ENCODE measurements at regions not wholly inside any gene's neighbourhood (a gene's known extent, or its start where the extent isn't known, plus 50 kb on each side); places are given as distances from the start of the nearest gene placed in this dataset.

- no peak for DNase-seq (ENCODE audit: low read depth)
Measured at GRCh38 chr6:156562636-156563035, 214.5 kb upstream of the ARID1B start.

GRCh38 chr6:156562019-156562418 lies 215.2 kb upstream of the ARID1B start:
- no peak for DNase-seq (ENCODE audit: low read depth)

GRCh38 chr6:156560476-156560875 lies 216.7 kb upstream of the ARID1B start:
- no peak for DNase-seq (ENCODE audit: low read depth)

- no peak for DNase-seq (ENCODE audit: low read depth)
Measured at GRCh38 chr6:156559162-156559690, 218.0 kb upstream of the ARID1B start.

GRCh38 chr6:156557911-156558259 lies 219.3 kb upstream of the ARID1B start:
- no peak for DNase-seq (ENCODE audit: low read depth)

- DNase-seq (ENCODE audit: low read depth) = no peak
Measured at GRCh38 chr6:156557251-156557910, 219.8 kb upstream of the ARID1B start.

GRCh38 chr6:156556811-156557210 lies 220.4 kb upstream of the ARID1B start:
- DNase-seq (ENCODE audit: low read depth) = no peak

GRCh38 chr6:156555116-156555515 lies 222.1 kb upstream of the ARID1B start:
- DNase-seq (ENCODE audit: low read depth) = no peak

- DNase-seq (ENCODE audit: low read depth) = no peak
Measured at GRCh38 chr6:156554160-156554559, 223.0 kb upstream of the ARID1B start.

GRCh38 chr6:156552849-156553248 lies 224.3 kb upstream of the ARID1B start:
- DNase-seq (ENCODE audit: low read depth) = no peak

- DNase-seq (ENCODE audit: low read depth) = no peak
Measured at GRCh38 chr6:156550949-156551348, 226.2 kb upstream of the ARID1B start.

- DNase-seq (ENCODE audit: low read depth) = no peak
Measured at GRCh38 chr6:156545931-156546330, 231.2 kb upstream of the ARID1B start.

- DNase-seq (ENCODE audit: low read depth) = no peak
Measured at GRCh38 chr6:156545021-156545420, 232.2 kb upstream of the ARID1B start.

- DNase-seq (ENCODE audit: low read depth) = no peak
Measured at GRCh38 chr6:156544046-156544445, 233.1 kb upstream of the ARID1B start.

- DNase-seq (ENCODE audit: low read depth) = no peak
Measured at GRCh38 chr6:156543431-156543830, 233.7 kb upstream of the ARID1B start.

- DNase-seq (ENCODE audit: low read depth) = no peak
Measured at GRCh38 chr6:156538875-156539660, 238.1 kb upstream of the ARID1B start.

- no peak for DNase-seq (ENCODE audit: low read depth)
Measured at GRCh38 chr6:156534594-156534993, 242.6 kb upstream of the ARID1B start.

GRCh38 chr6:156533872-156534524 lies 243.2 kb upstream of the ARID1B start:
- DNase-seq (ENCODE audit: low read depth) = no peak

GRCh38 chr6:156526081-156526480 lies 251.1 kb upstream of the ARID1B start:
- no peak for DNase-seq (ENCODE audit: low read depth)

GRCh38 chr6:156525541-156525940 lies 251.6 kb upstream of the ARID1B start:
- no peak for DNase-seq (ENCODE audit: low read depth)

GRCh38 chr6:156519940-156520339 lies 257.2 kb upstream of the ARID1B start:
- DNase-seq (ENCODE audit: low read depth) = no peak

GRCh38 chr6:156517088-156517487 lies 260.1 kb upstream of the ARID1B start:
- DNase-seq (ENCODE audit: low read depth) = no peak

- DNase-seq (ENCODE audit: low read depth) = no peak
Measured at GRCh38 chr6:156515242-156515641, 261.9 kb upstream of the ARID1B start.
